ENCODE measurements at regions not wholly inside any gene's neighbourhood (a gene's known extent, or its start where the extent isn't known, plus 50 kb on each side); places are given as distances from the start of the nearest gene placed in this dataset.

DNA sequence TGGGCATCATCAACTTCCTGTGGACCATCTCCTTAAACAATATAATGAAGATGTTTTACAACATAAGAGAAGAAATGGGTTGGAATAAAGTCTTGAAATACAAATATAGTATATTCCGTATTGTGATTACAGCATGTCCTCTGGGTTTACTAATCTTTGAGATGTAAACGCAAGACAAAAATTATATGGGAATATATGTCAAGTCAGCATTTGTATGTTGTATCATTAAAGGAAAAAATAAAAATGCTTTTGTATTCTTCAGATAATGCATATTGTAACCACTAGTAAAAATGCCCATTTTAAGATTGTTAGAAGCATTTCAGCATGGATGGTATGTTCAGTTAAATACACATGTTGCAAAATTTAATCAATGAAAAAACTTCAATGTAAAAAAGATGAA lies 893.3 kb downstream of the FLRT2 start:
- no peaks in the 10 kb centered on the region for H3K27me3 Mint-ChIP-seq
- H3K4me1 Mint-ChIP-seq (ENCODE audit: low read depth), result no peaks in the 10 kb centered on the region
- Histone ChIP-seq H3K36me3 (ENCODE audit: insufficient read depth, low read length) (no peaks in the 10 kb centered on the region), H3K27ac (ENCODE audit: low read depth in 1 of 2, low read length in 2 of 2) (no peak overlapping the region), H3K27me3 (ENCODE audit: control insufficient read depth in 1 of 2, insufficient read depth in 2 of 2, low read length in 2 of 2) (no peaks in the 10 kb centered on the region), H3K9me3 (ENCODE audit: control insufficient read depth in 1 of 2, insufficient read depth in 1 of 2, low read length in 2 of 2) (no peaks in the 10 kb centered on the region), H3K4me3 (ENCODE audit: low read length) (no peak overlapping the region), H3K4me1 (ENCODE audit: insufficient read depth, low read length) (no peaks in the 10 kb centered on the region)
- CTCF ChIA-PET, result no interaction called here
- intact Hi-C loops (cut with DNase I, micrococcal nuclease), result no loop called here
- no peaks in the 10 kb centered on the region for H3K36me3 Mint-ChIP-seq (ENCODE audit: low read depth)
- H3K27ac Mint-ChIP-seq, result no peak overlapping the region
- DNase-seq (no peak), ATAC-seq (ENCODE audit: poor library complexity) (no peak)
- no peaks in the 10 kb centered on the region for H3K9me3 Mint-ChIP-seq
- no peak overlapping the region for H3K4me3 Mint-ChIP-seq
- POLR2A ChIA-PET, result no interaction called here
- TF ChIP-seq, protein P1, sequence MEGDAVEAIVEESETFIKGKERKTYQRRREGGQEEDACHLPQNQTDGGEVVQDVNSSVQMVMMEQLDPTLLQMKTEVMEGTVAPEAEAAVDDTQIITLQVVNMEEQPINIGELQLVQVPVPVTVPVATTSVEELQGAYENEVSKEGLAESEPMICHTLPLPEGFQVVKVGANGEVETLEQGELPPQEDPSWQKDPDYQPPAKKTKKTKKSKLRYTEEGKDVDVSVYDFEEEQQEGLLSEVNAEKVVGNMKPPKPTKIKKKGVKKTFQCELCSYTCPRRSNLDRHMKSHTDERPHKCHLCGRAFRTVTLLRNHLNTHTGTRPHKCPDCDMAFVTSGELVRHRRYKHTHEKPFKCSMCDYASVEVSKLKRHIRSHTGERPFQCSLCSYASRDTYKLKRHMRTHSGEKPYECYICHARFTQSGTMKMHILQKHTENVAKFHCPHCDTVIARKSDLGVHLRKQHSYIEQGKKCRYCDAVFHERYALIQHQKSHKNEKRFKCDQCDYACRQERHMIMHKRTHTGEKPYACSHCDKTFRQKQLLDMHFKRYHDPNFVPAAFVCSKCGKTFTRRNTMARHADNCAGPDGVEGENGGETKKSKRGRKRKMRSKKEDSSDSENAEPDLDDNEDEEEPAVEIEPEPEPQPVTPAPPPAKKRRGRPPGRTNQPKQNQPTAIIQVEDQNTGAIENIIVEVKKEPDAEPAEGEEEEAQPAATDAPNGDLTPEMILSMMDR (IDR thresholded peaks at IDR 0.05), result no peak

- H3K4me1 Mint-ChIP-seq (ENCODE audit: low read depth), result no peaks in the 10 kb centered on the region
- Histone ChIP-seq H3K4me3 (ENCODE audit: low read length) (no peak overlapping the region), H3K4me1 (ENCODE audit: insufficient read depth, low read length) (no peaks in the 10 kb centered on the region), H3K36me3 (ENCODE audit: insufficient read depth, low read length) (no peaks in the 10 kb centered on the region), H3K27ac (ENCODE audit: low read depth in 1 of 2, low read length in 2 of 2) (no peak overlapping the region), H3K9me3 (ENCODE audit: control insufficient read depth in 1 of 2, insufficient read depth in 1 of 2, low read length in 2 of 2) (no peaks in the 10 kb centered on the region), H3K27me3 (ENCODE audit: control insufficient read depth in 1 of 2, insufficient read depth in 2 of 2, low read length in 2 of 2) (no peaks in the 10 kb centered on the region)
- intact Hi-C loops (cut with DNase I, micrococcal nuclease), result no loop called here
- ATAC-seq (ENCODE audit: poor library complexity) (no peak), DNase-seq (no peak)
- H3K27ac Mint-ChIP-seq, result no peak overlapping the region
- POLR2A ChIA-PET, result no interaction called here
- CTCF ChIA-PET, result no interaction called here
- TF ChIP-seq, protein P1 (IDR thresholded peaks at IDR 0.05), result no peak
- no peaks in the 10 kb centered on the region for H3K27me3 Mint-ChIP-seq
- H3K4me3 Mint-ChIP-seq, result no peak overlapping the region
- peaks cover 2% of the 10 kb centered on the region for H3K9me3 Mint-ChIP-seq
- no peaks in the 10 kb centered on the region for H3K36me3 Mint-ChIP-seq (ENCODE audit: low read depth)
Observed at GRCh38 chr14:86420131-86420530, 890.2 kb downstream of the FLRT2 start.

GRCh38 chr14:86414146-86414545 lies 884.2 kb downstream of the FLRT2 start:
- Histone ChIP-seq H3K9me3 (ENCODE audit: control insufficient read depth in 1 of 2, insufficient read depth in 1 of 2, low read length in 2 of 2) (no peaks in the 10 kb centered on the region), H3K27me3 (ENCODE audit: control insufficient read depth in 1 of 2, insufficient read depth in 2 of 2, low read length in 2 of 2) (no peaks in the 10 kb centered on the region), H3K4me1 (ENCODE audit: insufficient read depth, low read length) (no peaks in the 10 kb centered on the region), H3K27ac (ENCODE audit: low read depth in 1 of 2, low read length in 2 of 2) (no peak overlapping the region), H3K4me3 (ENCODE audit: low read length) (no peak overlapping the region), H3K36me3 (ENCODE audit: insufficient read depth, low read length) (no peaks in the 10 kb centered on the region)
- intact Hi-C loops (cut with DNase I, micrococcal nuclease), result no loop called here
- DNase-seq (no peak), ATAC-seq (ENCODE audit: poor library complexity) (no peak)
- CTCF ChIA-PET, result no interaction called here
- Mint-ChIP-seq H3K36me3 (ENCODE audit: low read depth) (no peaks in the 10 kb centered on the region), H3K27me3 (no peaks in the 10 kb centered on the region), H3K4me1 (ENCODE audit: low read depth) (no peaks in the 10 kb centered on the region), H3K9me3 (peaks cover 10% of the 10 kb centered on the region), H3K4me3 (no peak overlapping the region), H3K27ac (no peak overlapping the region)
- POLR2A ChIA-PET, result no interaction called here
- TF ChIP-seq, protein P1 (IDR thresholded peaks at IDR 0.05), result no peak
